Neural cell (in vitro differentiated cells): ENCODE measurements at regions not wholly inside any gene's neighbourhood (a gene's known extent, or its start where the extent isn't known, plus 50 kb on each side); places are given as distances from the start of the nearest gene placed in this dataset.

ENCODE experiments used
- H2AFZ ChIP-seq: fragments of 200-600, 300-800 bp; sonication (generic), shearing (Covaris generic); 2 replicates; pipeline ENCODE4 v1.6.0; 2014; ENCODE audit warnings: low read depth, mild to moderate bottlenecking, antibody characterized with exemption, low read length, moderate library complexity
- H3F3A ChIP-seq: fragments of 200-600 bp; shearing (Covaris generic); 2 replicates; pipeline ENCODE4 v1.6.1; 2016; ENCODE audit warnings: mild to moderate bottlenecking, moderate library complexity, mixed read lengths, antibody characterized with exemption, low read length; ENCODE audit not compliant: insufficient read depth, poor library complexity, severe bottlenecking
- H3K27ac ChIP-seq: fragments of 200-600, 300-800 bp; sonication (generic), shearing (Covaris generic); 2 replicates; pipeline ENCODE4 v1.5.1; 2014; ENCODE audit warnings: mild to moderate bottlenecking, low read length, moderate library complexity
- H3K27me3 ChIP-seq: fragments of 300-800, 200-600 bp; sonication (generic), shearing (Covaris generic); 2 replicates; pipeline ENCODE4 v1.6.0; 2014; ENCODE audit warnings: mild to moderate bottlenecking, low read depth, low read length, moderate library complexity; ENCODE audit not compliant: insufficient read depth
- H3K36me3 ChIP-seq: fragments of 300-800, 200-600 bp; sonication (generic), shearing (Covaris generic); 2 replicates; pipeline ENCODE4 v1.5.1; 2014; ENCODE audit warnings: mild to moderate bottlenecking, antibody characterized with exemption, low read length, moderate library complexity; ENCODE audit not compliant: insufficient read depth
- H3K4me2 ChIP-seq: fragments of 300-800, 200-600 bp; sonication (generic), shearing (Covaris generic); 2 replicates; pipeline ENCODE4 v1.6.0; 2014; ENCODE audit warnings: mild to moderate bottlenecking, low read length
- H3K4me3 ChIP-seq: fragments of 300-800, 200-600 bp; sonication (generic), shearing (Covaris generic); 2 replicates; pipeline ENCODE4 v1.5.1; 2014; ENCODE audit warnings: mild to moderate bottlenecking, low read length, moderate library complexity
- H3K79me2 ChIP-seq: fragments of 200-600 bp; shearing (Covaris generic); replicated peaks from 2 replicates; pipeline ENCODE4 v1.6.0; 2014; ENCODE audit warnings: mild to moderate bottlenecking, low read length, moderate library complexity; ENCODE audit not compliant: insufficient read depth
- H3K9ac ChIP-seq: fragments of 300-800, 200-600 bp; sonication (generic), shearing (Covaris generic); 2 replicates; pipeline ENCODE4 v1.6.1; 2016; ENCODE audit warnings: mild to moderate bottlenecking, low read length, mixed read lengths
- H3K9me2 ChIP-seq: fragments of 200-600 bp; shearing (Covaris generic); 2 replicates; pipeline ENCODE4 v1.6.1; 2016; ENCODE audit warnings: mild to moderate bottlenecking, low read length, mixed read lengths; ENCODE audit not compliant: insufficient read depth
- H3K9me3 ChIP-seq: fragments of 200-600, 300-800 bp; sonication (generic), shearing (Covaris generic); 2 replicates; pipeline ENCODE4 v1.6.1; 2016; ENCODE audit warnings: mild to moderate bottlenecking, mixed run types, low read length, moderate library complexity, mixed read lengths
- H4K20me1 ChIP-seq: fragments of 200-600 bp; shearing (Covaris generic); 2 replicates; pipeline ENCODE4 v1.6.1; 2016; ENCODE audit warnings: mild to moderate bottlenecking, mixed run types; ENCODE audit not compliant: insufficient read depth
- CTCF ChIP-seq: fragments of 450-650 bp; IDR thresholded peaks from 2 replicates; pipeline ENCODE4 v1.5.1; 2014; ENCODE audit warnings: antibody characterized with exemption, mild to moderate bottlenecking, moderate library complexity; ENCODE audit not compliant: poor library complexity, severe bottlenecking
- EP300 ChIP-seq: fragments of 450-650 bp; conservative IDR thresholded peaks from 2 replicates; pipeline ENCODE4 v1.6.1; 2014; ENCODE audit warnings: antibody characterized with exemption, mild to moderate bottlenecking, moderate library complexity; ENCODE audit not compliant: poor library complexity, severe bottlenecking
- EZH2 ChIP-seq: fragments of 200-600, 300-800 bp; shearing (Covaris generic), sonication (generic); IDR thresholded peaks from 2 replicates; pipeline ENCODE4 v1.6.1; 2014; ENCODE audit warnings: antibody characterized with exemption, low read length, borderline replicate concordance, mild to moderate bottlenecking; ENCODE audit not compliant: insufficient read depth, poor library complexity, severe bottlenecking
- MXI1 ChIP-seq: fragments of 450-650 bp; conservative IDR thresholded peaks from 2 replicates; pipeline ENCODE4 v1.6.1; 2014; ENCODE audit warnings: antibody characterized with exemption, mild to moderate bottlenecking; ENCODE audit not compliant: poor library complexity, severe bottlenecking
- POLR2AphosphoS5 ChIP-seq: IDR thresholded peaks from 2 replicates; pipeline ENCODE4 v1.6.1; 2012
- RAD21 ChIP-seq: fragments of 450-650 bp; conservative IDR thresholded peaks from 2 replicates; pipeline ENCODE4 v1.6.1; 2014; ENCODE audit warnings: antibody characterized with exemption, mild to moderate bottlenecking, moderate library complexity
- REST ChIP-seq: IDR thresholded peaks from 2 replicates; pipeline ENCODE4 v1.6.1; 2012; ENCODE audit warnings: borderline replicate concordance
- SMC3 ChIP-seq: fragments of 450-650 bp; conservative IDR thresholded peaks from 2 replicates; pipeline ENCODE4 v1.6.1; 2014; ENCODE audit warnings: antibody characterized with exemption, mild to moderate bottlenecking, moderate library complexity; ENCODE audit not compliant: poor library complexity
- TAF1 ChIP-seq: IDR thresholded peaks from 2 replicates; pipeline ENCODE4 v1.6.1; 2012; ENCODE audit warnings: low read depth

- H3K9me3 ChIP-seq = no peaks in the 10 kb centered on the region
- no peak overlapping the region for H3K4me2 ChIP-seq
- H4K20me1 ChIP-seq = no peaks in the 10 kb centered on the region
- no peak overlapping the region for H3K9ac ChIP-seq
- no peak for TF ChIP-seq RAD21
- H3K36me3 ChIP-seq = no peaks in the 10 kb centered on the region
- H3K79me2 ChIP-seq = no peaks in the 10 kb centered on the region
- no peaks in the 10 kb centered on the region for H3K27me3 ChIP-seq
- no peaks in the 10 kb centered on the region for H3F3A ChIP-seq
- no peak overlapping the region for H2AFZ ChIP-seq
- H3K4me3 ChIP-seq = no peak overlapping the region
- H3K27ac ChIP-seq = no peak overlapping the region
- no peaks in the 10 kb centered on the region for H3K9me2 ChIP-seq
These were observed 737.1 kb upstream of the ZWINT start for GRCh38 chr10:57098146-57098545.

GRCh38 chr10:57096044-57096443 lies 735.0 kb upstream of the ZWINT start:
- no peak overlapping the region for H3K4me3 ChIP-seq
- TF ChIP-seq EZH2 (no peak), SMC3 (no peak), EP300 (no peak), TAF1 (no peak), MXI1 (no peak), RAD21 (no peak), CTCF (no peak), REST (no peak), POLR2AphosphoS5 (no peak)
- no peaks in the 10 kb centered on the region for H3K9me3 ChIP-seq
- H4K20me1 ChIP-seq = no peaks in the 10 kb centered on the region
- H3K9ac ChIP-seq = no peak overlapping the region
- no peak overlapping the region for H3K4me2 ChIP-seq
- H2AFZ ChIP-seq = no peak overlapping the region
- H3F3A ChIP-seq = no peaks in the 10 kb centered on the region
- no peaks in the 10 kb centered on the region for H3K27me3 ChIP-seq
- H3K9me2 ChIP-seq = no peaks in the 10 kb centered on the region
- no peaks in the 10 kb centered on the region for H3K79me2 ChIP-seq
- no peaks in the 10 kb centered on the region for H3K36me3 ChIP-seq
- H3K27ac ChIP-seq = no peak overlapping the region

- Histone ChIP-seq H3K27me3 (no peaks in the 10 kb centered on the region), H2AFZ (no peak overlapping the region), H3K9ac (no peak overlapping the region), H3K9me3 (no peaks in the 10 kb centered on the region), H3K9me2 (no peaks in the 10 kb centered on the region), H4K20me1 (no peaks in the 10 kb centered on the region), H3K27ac (no peak overlapping the region), H3K79me2 (no peaks in the 10 kb centered on the region), H3F3A (no peaks in the 10 kb centered on the region), H3K36me3 (no peaks in the 10 kb centered on the region), H3K4me2 (no peak overlapping the region), H3K4me3 (no peak overlapping the region)
- TF ChIP-seq MXI1 (no peak), EZH2 (no peak), CTCF (no peak), TAF1 (no peak), SMC3 (no peak), RAD21 (no peak), EP300 (no peak), POLR2AphosphoS5 (no peak), REST (no peak)
These were observed 733.9 kb upstream of the ZWINT start for GRCh38 chr10:57094965-57095364.
